Stimulated activated CD8-positive, alpha-beta memory T cell treated with anti-CD3 and anti-CD28 coated beads, Interleukin-4, amount 100 ng/mL, for 24 hours (primary cell): ENCODE measurements at regions not wholly inside any gene's neighbourhood (a gene's known extent, or its start where the extent isn't known, plus 50 kb on each side); places are given as distances from the start of the nearest gene placed in this dataset.

ENCODE experiments used
- DNase-seq: peaks from one replicate; pipeline ENCODE4 v3.0.0-alpha.2; 2020; ENCODE audit warnings: low read depth

- no peak for DNase-seq
These were observed 119.5 kb upstream of the TNRC6C start for GRCh38 chr17:77838748-77839697.

GRCh38 chr17:77839698-77840512 lies 118.6 kb upstream of the TNRC6C start:
- no peak for DNase-seq

- no peak for DNase-seq
These were observed 117.9 kb upstream of the TNRC6C start for GRCh38 chr17:77840513-77841165.

- no peak for DNase-seq
These were observed 116.6 kb upstream of the TNRC6C start for GRCh38 chr17:77841742-77842527.

GRCh38 chr17:77842528-77843147 lies 115.9 kb upstream of the TNRC6C start:
- DNase-seq = no peak

- DNase-seq = peak; percentile 53
These were observed 115.1 kb upstream of the TNRC6C start for GRCh38 chr17:77843255-77843895.

GRCh38 chr17:77843896-77844295 lies 114.6 kb upstream of the TNRC6C start:
- DNase-seq = no peak

GRCh38 chr17:77844681-77845080 lies 113.8 kb upstream of the TNRC6C start:
- no peak for DNase-seq

GRCh38 chr17:77845541-77846225 lies 112.8 kb upstream of the TNRC6C start:
- no peak for DNase-seq

GRCh38 chr17:77846531-77847085 lies 111.9 kb upstream of the TNRC6C start:
- no peak for DNase-seq

GRCh38 chr17:77847221-77848085 lies 111.0 kb upstream of the TNRC6C start:
- no peak for DNase-seq

- no peak for DNase-seq
These were observed 110.2 kb upstream of the TNRC6C start for GRCh38 chr17:77848257-77848656.

- DNase-seq = no peak
These were observed 109.3 kb upstream of the TNRC6C start for GRCh38 chr17:77849239-77849638.

- no peak for DNase-seq
These were observed 106.6 kb upstream of the TNRC6C start for GRCh38 chr17:77851921-77852320.

- DNase-seq = no peak
These were observed 105.8 kb upstream of the TNRC6C start for GRCh38 chr17:77852731-77853130.

- DNase-seq = no peak
These were observed 105.1 kb upstream of the TNRC6C start for GRCh38 chr17:77853191-77853977.

GRCh38 chr17:77854083-77854758 lies 104.3 kb upstream of the TNRC6C start:
- no peak for DNase-seq
